ENCODE measurements at regions not wholly inside any gene's neighbourhood (a gene's known extent, or its start where the extent isn't known, plus 50 kb on each side); places are given as distances from the start of the nearest gene placed in this dataset.

- no peak for TF ChIP-seq CTCF (IDR thresholded peaks at IDR 0.05)
- no peak for TF ChIP-seq POLR2A (IDR thresholded peaks at IDR 0.05)
Measured at GRCh38 chr4:177558995-177559394, 116.8 kb upstream of the AGA start.
